Epithelial cell of esophagus (primary cell): ENCODE measurements at regions not wholly inside any gene's neighbourhood (a gene's known extent, or its start where the extent isn't known, plus 50 kb on each side); places are given as distances from the start of the nearest gene placed in this dataset.

Source experiments
- DNase-seq: peaks from one replicate; pipeline ENCODE4 v3.0.0; 2010; ENCODE audit warnings: low read depth
- H3K4me3 ChIP-seq: 2 replicates; pipeline ENCODE4 v1.5.1; 2011; ENCODE audit warnings: mild to moderate bottlenecking, low read length, control low read depth
- CTCF ChIP-seq: IDR thresholded peaks from 2 replicates; pipeline ENCODE4 v1.5.1; 2011; ENCODE audit warnings: low read depth, mild to moderate bottlenecking, low read length, control low read depth, inconsistent platforms; ENCODE audit not compliant: insufficient read depth; ENCODE audit errors: missing control alignments

- no peak for TF ChIP-seq CTCF
- H3K4me3 ChIP-seq = no peak overlapping the region
- DNase-seq = no peak
These were observed 221.9 kb downstream of the LRRN1 start for GRCh38 chr3:4021162-4021561.

- TF ChIP-seq CTCF = no peak
- no peak overlapping the region for H3K4me3 ChIP-seq
- no peak for DNase-seq
These were observed 229.9 kb downstream of the LRRN1 start for GRCh38 chr3:4029135-4029534.

GRCh38 chr3:4030624-4031023, 231.4 kb downstream of the LRRN1 start:
- no peak for DNase-seq
- no peak for TF ChIP-seq CTCF

GRCh38 chr3:4033296-4033695, 234.1 kb downstream of the LRRN1 start:
- TF ChIP-seq CTCF = no peak
- DNase-seq = no peak
- no peak overlapping the region for H3K4me3 ChIP-seq

More at GRCh38 chr3:4030624-4031023, 231.4 kb downstream of the LRRN1 start:
- no peak overlapping the region for H3K4me3 ChIP-seq

- no peak overlapping the region for H3K4me3 ChIP-seq
- no peak for DNase-seq
These were observed 236.8 kb downstream of the LRRN1 start for GRCh38 chr3:4036046-4036445.

GRCh38 chr3:4038351-4038750, 239.1 kb downstream of the LRRN1 start:
- no peak overlapping the region for H3K4me3 ChIP-seq
- DNase-seq = no peak
- TF ChIP-seq CTCF = no peak

More at GRCh38 chr3:4036046-4036445, 236.8 kb downstream of the LRRN1 start:
- no peak for TF ChIP-seq CTCF

GRCh38 chr3:4042070-4042469, 242.8 kb downstream of the LRRN1 start:
- DNase-seq = no peak
- TF ChIP-seq CTCF = no peak
- no peak overlapping the region for H3K4me3 ChIP-seq
